Endothelial cell of umbilical vein (primary cell): ENCODE measurements at regions not wholly inside any gene's neighbourhood (a gene's known extent, or its start where the extent isn't known, plus 50 kb on each side); places are given as distances from the start of the nearest gene placed in this dataset.

Experiments
- BruUV-seq: library from RNA; stranded (reverse); fragments of 400-500 nt; replicated peaks from 2 replicates; lab custom pipeline; 2021; lab: Mats Ljungman, UMichigan
- CTCF ChIA-PET: fragments of 300-600, 350-600 bp; sonication (Branson Sonifier 250); formaldehyde crosslinking; loops from one replicate; lab custom pipeline; 2021; ENCODE audit warnings: antibody characterized with exemption, inconsistent platforms; lab: Charles Lee
- POLR2A ChIA-PET: fragments of 300-600, 350-600 bp; sonication (Branson Sonifier 250); formaldehyde crosslinking; loops from one replicate; lab custom pipeline; 2021; ENCODE audit warnings: antibody characterized with exemption, inconsistent platforms; lab: Charles Lee
- DNase-seq: peaks from one replicate; pipeline ENCODE4 v3.0.0-alpha.2; 2011; ENCODE audit warnings: low read depth, low spot score
- FAIRE-seq: peaks from 2 replicates; lab custom pipeline; 2011; peaks lifted over from hg19 to GRCh38; lab: Jason Lieb, UNC
- H2AFZ ChIP-seq: 2 replicates; pipeline ENCODE4 v1.6.0; 2012; ENCODE audit warnings: low read depth, low read length, control low read depth, inconsistent platforms
- H3K27ac ChIP-seq: 2 replicates; pipeline ENCODE4 v1.5.1; 2011; ENCODE audit warnings: low read depth, mild to moderate bottlenecking, control low read depth, low read length, moderate library complexity; ENCODE audit not compliant: insufficient read depth
- H3K27me3 ChIP-seq, 2 experiments: 2 replicates each; pipeline versions ENCODE4 v1.6.0 to v1.6.1; 2011; ENCODE audit warnings: low read length in 2 of 2, mixed read lengths in 1 of 2; ENCODE audit not compliant: control insufficient read depth in 2 of 2, insufficient read depth in 2 of 2
- H3K36me3 ChIP-seq, 2 experiments: 2 replicates in 1 of 2; 3 replicates in 1 of 2; pipeline ENCODE4 v1.5.1; 2011; ENCODE audit warnings: low read length in 2 of 2, mild to moderate bottlenecking in 1 of 2, moderate library complexity in 1 of 2; ENCODE audit not compliant: control insufficient read depth in 2 of 2, insufficient read depth in 2 of 2; ENCODE audit errors: extremely low read depth in 1 of 2
- H3K4me1 ChIP-seq: 3 replicates; pipeline ENCODE4 v1.5.1; 2011; ENCODE audit warnings: mild to moderate bottlenecking, low read length; ENCODE audit not compliant: control insufficient read depth, insufficient read depth; ENCODE audit errors: extremely low read depth
- H3K4me2 ChIP-seq: 2 replicates; pipeline ENCODE4 v1.6.1; 2011; ENCODE audit warnings: low read length, control low read depth, mixed read lengths; ENCODE audit not compliant: insufficient read depth
- H3K4me3 ChIP-seq, 3 experiments: fragments of 200-600 bp in 1 of 3; sonication (generic), shearing (Covaris generic) in 1 of 3; replicated peaks in 1 of 3; 2 replicates each; pipeline ENCODE4 v1.5.1; 2011 to 2016; ENCODE audit warnings: control low read depth in 3 of 3, low read length in 3 of 3, mild to moderate bottlenecking in 2 of 3, inconsistent platforms in 1 of 3, low read depth in 1 of 3, moderate library complexity in 1 of 3; ENCODE audit not compliant: insufficient read depth in 1 of 3
- H3K79me2 ChIP-seq: 2 replicates; pipeline ENCODE4 v1.6.0; 2012; ENCODE audit warnings: low read length, inconsistent platforms; ENCODE audit not compliant: control insufficient read depth, insufficient read depth
- H3K9ac ChIP-seq: replicated peaks from 2 replicates; pipeline ENCODE3; 2011; ENCODE audit warnings: low read length, control low read depth; ENCODE audit not compliant: insufficient read depth; ENCODE audit errors: extremely low read depth
- H3K9me1 ChIP-seq: replicated peaks from 3 replicates; pipeline ENCODE4 v1.6.0; 2011; ENCODE audit warnings: mild to moderate bottlenecking, low read length; ENCODE audit not compliant: control insufficient read depth, insufficient read depth; ENCODE audit errors: extremely low read depth
- H3K9me3 ChIP-seq: replicated peaks from 2 replicates; pipeline ENCODE4 v1.5.1; 2012; ENCODE audit warnings: low read length, inconsistent platforms; ENCODE audit not compliant: control insufficient read depth, insufficient read depth
- H4K20me1 ChIP-seq: replicated peaks from 2 replicates; pipeline ENCODE3; 2011; ENCODE audit warnings: mild to moderate bottlenecking, low read length; ENCODE audit not compliant: control insufficient read depth, insufficient read depth; ENCODE audit errors: extremely low read depth
- EZH2 ChIP-seq: IDR thresholded peaks from 2 replicates; pipeline ENCODE4 v1.6.1; 2012; ENCODE audit warnings: borderline replicate concordance, low read depth, mild to moderate bottlenecking, moderate library complexity, low read length, inconsistent platforms; ENCODE audit not compliant: severe bottlenecking
- FOS ChIP-seq: IDR thresholded peaks from 2 replicates; pipeline ENCODE4 v1.6.1; 2011; ENCODE audit warnings: mild to moderate bottlenecking, low read length, moderate library complexity, borderline replicate concordance; ENCODE audit not compliant: insufficient read depth
- GATA2 ChIP-seq: IDR thresholded peaks from 2 replicates; pipeline ENCODE4 v1.7.0; 2011; ENCODE audit warnings: low read depth, mild to moderate bottlenecking, moderate library complexity, mixed read lengths, low read length; ENCODE audit not compliant: insufficient read length, insufficient read depth
- JUN ChIP-seq: IDR thresholded peaks from 2 replicates; pipeline ENCODE4 v1.6.1; 2011; ENCODE audit warnings: borderline replicate concordance, low read depth; ENCODE audit not compliant: insufficient read length, insufficient read depth
- MYC ChIP-seq: IDR thresholded peaks from one replicate; pipeline ENCODE4 v1.6.1; 2011; ENCODE audit warnings: mild to moderate bottlenecking, low read depth, low read length
- POLR2A ChIP-seq: IDR thresholded peaks from 2 replicates; pipeline ENCODE4 v1.6.1; 2012; ENCODE audit warnings: low read depth, mild to moderate bottlenecking, control low read depth, low read length
- POLR2AphosphoS5 ChIP-seq: IDR thresholded peaks from 2 replicates; pipeline ENCODE4 v1.6.1; 2012; ENCODE audit warnings: low read depth, mild to moderate bottlenecking, control low read depth, low read length, moderate library complexity; ENCODE audit not compliant: insufficient read depth
- dilution Hi-C: fragments of 300-500 bp; cut with MboI; formaldehyde crosslinking; loops from one replicate; pipeline ENCODE4 v1.15.0; 2019; ENCODE audit warnings: low sequenced_read_pairs; ENCODE audit not compliant: extremely low pct_ligation_motif_present
- intact Hi-C: fragments of 100-400 bp; cut with micrococcal nuclease; formaldehyde crosslinking; loops from one replicate; pipeline ENCODE4 v1.10.0; 2022
- TF ChIP-seq, protein P1 (sequence below), 2 donors: IDR thresholded peaks; 1 replicate in 1 of 2; 2 replicates in 1 of 2; pipeline ENCODE4 v1.5.1; 2011; ENCODE audit warnings: low read length in 2 of 2, mild to moderate bottlenecking in 2 of 2, moderate library complexity in 2 of 2, control low read depth in 1 of 2, inconsistent platforms in 1 of 2, low read depth in 1 of 2; ENCODE audit not compliant: insufficient read depth in 1 of 2; ENCODE audit errors: extremely low read depth in 1 of 2
- TF ChIP-seq, protein P2 (sequence below): IDR thresholded peaks from 2 replicates; pipeline ENCODE4 v1.6.1; 2011; ENCODE audit not compliant: insufficient read depth, insufficient read length

GRCh38 chr4:13084210-13084609 lies 399.9 kb downstream of the RAB28 start:
- Histone ChIP-seq H3K36me3 (no peaks in the 10 kb centered on the region), H3K79me2 (no peaks in the 10 kb centered on the region), H4K20me1 (no peaks in the 10 kb centered on the region), H3K27me3 (no peaks in the 10 kb centered on the region), H3K4me3 (no peak overlapping the region), H3K4me2 (no peak overlapping the region), H3K9me1 (no peaks in the 10 kb centered on the region), H2AFZ (no peak overlapping the region), H3K27ac (no peak overlapping the region), H3K9ac (no peak overlapping the region), H3K4me1 (no peaks in the 10 kb centered on the region), H3K9me3 (no peaks in the 10 kb centered on the region)
- intact Hi-C loops (no loop called here), dilution Hi-C loops (no loop called here)
- no peak for DNase-seq
- FAIRE-seq = no peak
- BruUV-seq = no TSS peak
- no peak for TF ChIP-seq EZH2
- no peak for TF ChIP-seq POLR2AphosphoS5
- TF ChIP-seq GATA2 = no peak
- TF ChIP-seq FOS = no peak
- TF ChIP-seq, protein P1, sequence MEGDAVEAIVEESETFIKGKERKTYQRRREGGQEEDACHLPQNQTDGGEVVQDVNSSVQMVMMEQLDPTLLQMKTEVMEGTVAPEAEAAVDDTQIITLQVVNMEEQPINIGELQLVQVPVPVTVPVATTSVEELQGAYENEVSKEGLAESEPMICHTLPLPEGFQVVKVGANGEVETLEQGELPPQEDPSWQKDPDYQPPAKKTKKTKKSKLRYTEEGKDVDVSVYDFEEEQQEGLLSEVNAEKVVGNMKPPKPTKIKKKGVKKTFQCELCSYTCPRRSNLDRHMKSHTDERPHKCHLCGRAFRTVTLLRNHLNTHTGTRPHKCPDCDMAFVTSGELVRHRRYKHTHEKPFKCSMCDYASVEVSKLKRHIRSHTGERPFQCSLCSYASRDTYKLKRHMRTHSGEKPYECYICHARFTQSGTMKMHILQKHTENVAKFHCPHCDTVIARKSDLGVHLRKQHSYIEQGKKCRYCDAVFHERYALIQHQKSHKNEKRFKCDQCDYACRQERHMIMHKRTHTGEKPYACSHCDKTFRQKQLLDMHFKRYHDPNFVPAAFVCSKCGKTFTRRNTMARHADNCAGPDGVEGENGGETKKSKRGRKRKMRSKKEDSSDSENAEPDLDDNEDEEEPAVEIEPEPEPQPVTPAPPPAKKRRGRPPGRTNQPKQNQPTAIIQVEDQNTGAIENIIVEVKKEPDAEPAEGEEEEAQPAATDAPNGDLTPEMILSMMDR (IDR thresholded peaks at IDR 0.05; ENCODE audit: extremely low read depth in 1 of 2, insufficient read depth in 1 of 2, low read depth in 1 of 2, low read length in 2 of 2) = no peak
- no peak for TF ChIP-seq POLR2A
- TF ChIP-seq JUN = no peak
- TF ChIP-seq, protein P2, sequence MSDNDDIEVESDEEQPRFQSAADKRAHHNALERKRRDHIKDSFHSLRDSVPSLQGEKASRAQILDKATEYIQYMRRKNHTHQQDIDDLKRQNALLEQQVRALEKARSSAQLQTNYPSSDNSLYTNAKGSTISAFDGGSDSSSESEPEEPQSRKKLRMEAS = no peak
- TF ChIP-seq MYC = no peak
- ChIA-PET POLR2A (no interaction called here), CTCF (no interaction called here)
